HCEC 1CT (cell line): ENCODE measurements at regions not wholly inside any gene's neighbourhood (a gene's known extent, or its start where the extent isn't known, plus 50 kb on each side); places are given as distances from the start of the nearest gene placed in this dataset.
"Not testable (repeated sequence)": the region's sequence is repeated elsewhere in the genome, so short reads cannot be mapped to it uniquely, and the experiment has no call there.

Experiments
- DNase-seq: peaks from one replicate; pipeline ENCODE4 v3.0.0-alpha.2; 2017

DNA sequence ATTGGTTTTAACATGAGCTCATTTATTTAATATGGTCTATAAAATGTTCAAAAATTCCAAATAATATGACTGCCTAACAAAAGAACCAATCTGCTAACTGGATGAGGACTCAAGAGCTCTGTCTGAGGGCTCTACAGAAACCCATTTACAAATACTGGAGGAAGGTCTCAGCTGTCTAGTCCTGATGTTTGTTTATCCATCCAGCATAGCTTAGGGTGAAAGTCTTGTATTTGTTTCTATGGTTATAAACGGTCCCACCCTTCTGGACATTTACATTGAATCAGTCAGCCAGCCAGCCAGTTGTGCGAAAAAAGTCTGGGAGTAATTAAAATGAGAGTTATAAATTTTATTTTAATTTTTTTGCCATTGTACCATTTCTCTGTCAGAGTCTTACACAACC is 220.7 kb downstream of the BMP4 start:
- DNase-seq: no peak

DNA sequence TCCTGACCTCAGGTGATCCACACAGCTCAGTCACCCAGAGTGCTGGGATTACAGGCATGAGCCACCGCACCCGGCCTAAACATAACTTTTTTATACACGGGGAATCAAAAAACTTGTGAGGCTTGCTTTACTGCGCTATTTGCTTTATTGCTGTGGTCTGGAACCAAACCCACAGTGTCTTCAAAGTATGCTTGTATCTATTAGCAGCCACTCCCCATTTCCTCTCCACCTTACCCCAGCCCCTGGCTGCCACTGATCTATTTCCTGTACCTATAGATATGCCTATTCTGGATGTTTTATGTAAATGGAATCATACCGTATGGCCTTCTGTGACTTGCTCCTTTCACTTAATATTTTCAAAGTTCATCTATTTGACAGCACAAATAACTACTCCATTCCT is 233.4 kb downstream of the BMP4 start:
- no peak for DNase-seq

DNA sequence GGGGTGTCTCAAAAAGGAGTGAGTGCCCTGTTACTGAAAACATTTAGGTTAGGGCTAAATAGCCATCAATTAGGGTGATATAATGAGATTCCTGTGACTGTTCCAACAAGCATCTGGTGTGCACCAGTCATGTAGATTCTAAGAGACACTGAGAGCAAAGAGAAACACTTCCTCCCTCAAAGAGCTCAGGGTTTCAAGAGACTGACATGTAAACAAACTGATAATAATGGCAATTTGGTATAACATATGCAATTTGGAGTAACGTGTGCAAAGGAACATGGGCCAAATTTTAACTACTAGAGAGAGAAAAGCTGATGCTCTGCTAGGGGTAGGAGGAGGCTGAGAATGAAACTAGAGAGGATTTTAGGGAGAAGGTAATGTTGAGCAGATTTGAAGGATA is 237.1 kb downstream of the BMP4 start:
- no peak for DNase-seq

DNA sequence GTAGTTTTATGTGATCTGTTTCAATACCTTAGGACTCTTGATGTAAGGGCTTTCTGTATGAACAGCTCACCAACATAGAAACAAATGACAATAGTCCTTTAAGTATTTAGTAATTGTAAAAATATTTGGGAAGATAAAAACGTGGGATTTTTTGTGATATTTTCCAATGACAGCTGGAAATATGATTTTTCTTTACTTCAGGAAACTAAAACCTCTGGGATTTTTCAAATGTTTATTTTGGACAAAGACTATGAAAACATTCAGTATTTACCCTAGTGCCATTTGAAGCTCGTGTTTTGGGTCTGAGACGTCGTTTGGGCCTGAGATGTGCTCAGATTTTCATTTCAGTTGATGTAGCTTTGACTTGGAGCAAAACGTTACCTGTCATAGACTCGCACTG is 240.0 kb downstream of the BMP4 start:
- no peak for DNase-seq

DNA sequence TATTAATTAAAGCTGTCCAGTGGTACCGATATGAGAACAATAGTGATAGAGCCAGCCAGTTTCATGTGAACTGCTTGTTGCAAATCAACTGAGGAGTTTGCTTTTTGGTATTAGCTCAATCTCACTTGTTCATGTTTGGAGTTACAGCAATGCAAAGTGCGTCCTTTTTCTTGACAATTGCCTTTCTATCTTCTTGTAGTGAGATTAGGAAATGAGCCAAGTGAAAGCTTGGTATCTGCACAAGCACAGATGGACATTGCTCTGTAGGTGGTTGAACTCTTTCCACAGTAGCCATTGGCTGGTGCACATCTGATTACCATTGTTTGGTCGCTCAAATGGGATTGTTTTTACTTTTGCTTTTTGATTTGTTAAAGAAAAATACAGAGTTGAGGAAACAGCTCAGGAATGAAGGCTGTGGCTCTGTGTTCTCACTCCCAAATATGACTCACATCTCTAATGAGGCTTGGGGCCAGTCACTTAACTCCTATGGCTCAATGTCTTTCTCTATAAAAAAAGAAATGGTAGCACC is 241.4 kb downstream of the BMP4 start:
- peak; percentile 33 for DNase-seq

DNA sequence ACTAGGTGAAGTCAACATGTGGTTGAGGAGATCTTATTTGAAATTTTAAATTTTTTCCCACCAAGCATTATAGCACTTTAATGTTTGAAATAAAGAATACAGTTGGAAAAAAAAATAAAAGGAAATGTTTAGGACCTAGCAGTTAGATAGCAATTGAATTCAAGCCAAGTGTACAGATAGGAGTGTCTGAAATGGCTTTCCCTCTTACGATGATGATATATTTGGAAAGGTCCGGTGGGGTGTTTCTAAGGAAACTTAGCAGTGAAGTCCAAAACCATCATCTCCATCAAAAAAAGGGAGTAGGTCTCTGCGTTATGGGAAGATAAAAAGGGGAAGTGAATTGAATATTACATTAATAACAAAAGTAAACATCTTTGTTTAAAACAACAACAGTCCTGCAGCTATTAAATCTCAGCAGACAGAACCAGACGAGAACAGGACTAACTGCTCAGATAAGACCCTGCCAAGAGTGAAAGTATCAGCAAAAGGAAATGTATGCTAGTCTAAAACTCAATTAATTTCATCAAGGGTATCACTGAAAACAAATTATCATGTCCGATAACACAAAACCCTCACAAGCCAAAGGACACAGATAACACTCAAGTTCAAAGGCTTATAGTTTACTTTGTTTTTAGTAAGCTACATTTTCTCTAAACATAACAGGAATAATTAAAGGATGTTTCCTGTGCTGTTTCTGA is 242.0 kb downstream of the BMP4 start:
- no peak for DNase-seq

DNA sequence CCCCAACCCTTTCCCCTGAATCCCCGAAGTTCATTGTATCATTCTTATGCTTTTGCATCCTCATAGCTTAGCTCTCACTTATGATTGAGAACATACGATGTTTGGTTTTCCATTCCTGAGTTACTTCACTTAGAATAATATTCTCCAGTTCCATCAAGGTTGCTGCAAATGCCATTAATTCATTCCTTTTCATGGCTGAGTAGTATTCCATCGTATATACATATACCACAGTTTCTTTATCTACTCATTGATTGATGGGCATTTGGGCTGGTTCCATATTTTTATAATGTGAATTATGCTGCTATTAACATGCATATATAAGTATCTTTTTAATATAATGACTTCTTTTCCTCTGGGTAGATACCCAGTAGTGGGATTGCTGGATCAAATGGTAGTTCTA is 243.7 kb downstream of the BMP4 start:
- DNase-seq: not testable (repeated sequence)

DNA sequence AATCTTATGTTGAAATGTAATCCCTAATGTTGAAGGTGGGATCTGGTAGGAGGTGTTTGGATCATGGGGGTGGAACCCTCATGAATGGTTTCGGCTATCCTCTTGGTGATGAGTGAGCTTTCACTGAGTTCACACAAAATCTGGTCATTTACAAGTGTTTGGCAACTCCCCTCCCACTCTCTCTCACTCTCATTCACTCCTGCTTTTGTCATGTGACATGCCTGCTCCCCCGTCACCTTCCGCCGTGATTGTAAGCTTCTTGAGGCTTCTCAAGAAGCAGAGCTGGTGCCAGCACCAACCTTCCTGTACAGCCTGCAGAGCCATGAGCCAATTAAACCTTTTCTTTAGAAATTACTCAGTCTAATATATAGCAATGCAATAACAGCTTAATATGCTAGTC is 245.4 kb downstream of the BMP4 start:
- no peak for DNase-seq

DNA sequence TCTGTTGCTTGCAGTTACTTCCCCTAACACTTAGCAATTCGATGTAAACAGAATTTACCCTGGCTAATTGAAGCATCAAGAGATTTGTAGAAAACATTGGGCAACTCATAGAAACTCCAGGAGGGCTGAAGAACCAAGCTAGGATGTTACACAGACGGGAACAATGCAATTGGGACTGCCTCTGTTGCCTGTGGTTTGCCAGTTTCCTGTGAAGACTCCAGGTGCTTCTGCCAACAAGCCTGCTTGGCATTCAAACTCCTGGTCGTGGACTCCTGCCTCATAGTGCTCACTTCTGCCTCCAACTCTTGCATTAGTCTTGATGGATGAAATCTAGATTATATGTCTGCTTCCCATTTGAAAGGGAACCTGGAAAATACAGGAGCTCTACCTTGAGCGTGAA is 246.0 kb downstream of the BMP4 start:
- DNase-seq: no peak

DNA sequence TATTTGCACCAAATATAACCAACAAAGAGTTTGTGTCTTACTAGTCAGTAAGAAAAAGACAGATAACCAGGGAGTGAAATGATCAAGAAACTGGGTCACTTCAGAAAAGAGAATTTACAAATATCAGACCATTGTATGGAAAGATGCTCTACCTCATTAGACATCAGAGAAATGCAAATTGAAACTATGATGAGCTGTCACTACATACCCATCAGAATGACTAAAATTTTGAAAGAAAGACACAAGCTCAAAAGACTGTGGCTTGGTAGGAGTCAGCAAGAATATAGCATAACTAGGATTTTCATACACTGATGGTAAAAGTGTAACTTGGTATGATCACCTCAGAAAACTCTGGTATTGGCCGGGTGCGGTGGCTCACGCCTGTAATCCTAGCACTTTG is 247.2 kb downstream of the BMP4 start:
- DNase-seq: no peak

DNA sequence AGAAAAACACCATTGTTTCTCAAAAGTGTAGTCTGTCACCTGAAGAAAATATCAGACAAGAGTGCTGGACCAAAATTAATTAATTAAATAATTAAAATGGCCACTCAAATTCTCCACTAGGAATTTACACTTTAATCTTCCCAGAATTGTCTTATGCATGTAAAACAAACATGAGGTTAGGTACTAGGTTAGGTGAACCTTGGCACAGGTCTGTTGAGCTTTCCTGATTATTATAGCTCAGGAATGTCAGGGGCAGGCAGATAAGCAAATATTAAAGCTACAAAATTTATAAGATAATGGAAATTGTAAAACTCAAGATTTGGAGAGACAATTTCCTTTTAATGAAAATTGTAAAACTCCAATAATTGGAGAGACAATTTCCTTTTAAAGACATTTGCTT is 253.2 kb downstream of the BMP4 start:
- no peak for DNase-seq

DNA sequence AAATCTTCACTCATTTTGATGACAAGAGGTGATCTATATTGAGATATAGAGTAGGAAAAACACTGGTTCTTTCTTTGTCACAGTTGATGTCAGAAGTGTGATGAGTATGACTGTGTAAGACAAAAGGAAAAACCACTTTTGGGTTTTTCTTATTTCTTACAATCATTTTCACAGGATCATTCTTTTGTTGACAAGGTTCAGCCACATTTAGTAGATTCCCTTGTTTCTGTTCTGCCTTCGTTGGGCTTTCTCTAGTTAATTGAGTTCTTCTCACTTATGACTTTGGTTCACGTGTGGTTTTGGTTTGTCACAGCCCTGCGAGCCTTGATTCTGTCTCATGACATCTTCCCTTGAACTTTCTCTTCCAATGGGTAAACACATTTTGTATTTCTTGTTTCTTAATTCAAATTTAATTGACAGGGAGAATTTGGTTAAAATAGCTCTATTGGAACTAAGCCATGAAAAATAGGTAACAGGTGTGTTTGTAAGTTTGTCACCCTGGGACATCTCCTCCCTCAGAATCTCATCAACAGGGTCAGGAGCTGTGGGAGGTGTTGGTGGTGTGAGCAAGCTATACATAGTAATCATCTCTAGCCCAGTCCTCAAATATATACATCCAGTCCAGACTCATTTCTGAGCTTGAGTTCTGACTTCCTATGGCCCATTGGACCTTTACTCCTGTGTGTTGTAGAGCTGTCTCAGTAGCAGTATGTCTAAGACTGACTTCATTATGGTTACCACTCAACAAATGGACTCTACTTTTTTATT is 255.3 kb downstream of the BMP4 start:
- DNase-seq: no peak

DNA sequence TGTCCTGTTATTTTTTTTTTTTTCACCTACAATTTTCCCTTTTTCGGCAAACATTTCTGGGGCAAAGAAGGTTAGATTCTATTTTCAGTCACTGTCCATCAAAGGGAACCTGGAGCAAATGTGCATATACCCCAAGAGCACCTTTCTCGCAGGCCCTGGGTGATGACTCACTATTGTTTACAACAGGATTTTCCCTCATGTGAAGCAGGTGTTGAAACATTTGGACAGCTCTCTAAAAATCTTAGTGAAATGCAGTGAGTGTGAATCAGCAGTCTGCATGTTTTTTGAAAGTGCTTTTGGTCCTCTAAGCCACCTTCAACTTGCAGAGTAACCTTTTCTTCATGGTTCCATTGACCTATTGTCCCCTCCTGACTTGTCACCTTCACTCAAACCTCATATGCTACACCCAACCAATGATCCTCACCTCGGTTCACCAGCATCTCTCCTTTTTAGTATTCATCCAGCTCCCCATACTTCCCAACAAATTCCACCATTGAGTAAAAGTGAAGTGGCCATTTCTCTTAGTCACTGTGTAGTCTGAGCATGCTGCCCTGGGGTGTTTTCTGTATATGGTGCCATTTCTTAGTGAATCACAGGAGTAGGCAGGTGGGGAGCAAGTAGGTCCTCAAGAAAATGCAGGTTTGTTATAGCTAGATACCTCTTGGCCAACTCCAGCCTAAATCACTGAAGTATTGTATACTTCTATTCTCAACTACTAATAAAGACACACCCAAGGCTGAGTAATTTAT is 260.2 kb downstream of the BMP4 start:
- DNase-seq: no peak

DNA sequence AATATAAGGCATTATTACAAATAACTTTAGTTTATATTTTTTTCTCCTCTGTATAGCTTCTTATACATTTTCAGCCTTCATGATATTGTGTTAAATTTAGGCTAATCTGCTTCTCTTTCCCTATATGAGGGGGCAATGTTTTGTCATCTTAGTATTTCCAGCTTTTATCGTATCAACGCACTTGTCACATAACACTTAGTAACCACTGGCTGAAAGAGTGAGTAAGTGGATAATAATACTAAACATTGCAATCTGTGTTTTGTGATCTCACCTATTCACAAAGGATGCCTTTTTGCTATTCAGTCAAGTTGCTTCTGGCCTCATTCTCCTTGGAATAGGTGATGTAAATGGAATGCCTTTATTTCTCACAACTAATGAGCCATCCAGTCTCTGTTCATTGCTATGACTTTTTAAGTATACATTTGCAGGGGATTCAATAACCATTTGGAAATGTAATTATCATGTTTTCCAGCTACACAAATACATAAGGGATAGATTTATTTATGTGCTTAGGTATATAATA is 260.9 kb downstream of the BMP4 start:
- no peak for DNase-seq

DNA sequence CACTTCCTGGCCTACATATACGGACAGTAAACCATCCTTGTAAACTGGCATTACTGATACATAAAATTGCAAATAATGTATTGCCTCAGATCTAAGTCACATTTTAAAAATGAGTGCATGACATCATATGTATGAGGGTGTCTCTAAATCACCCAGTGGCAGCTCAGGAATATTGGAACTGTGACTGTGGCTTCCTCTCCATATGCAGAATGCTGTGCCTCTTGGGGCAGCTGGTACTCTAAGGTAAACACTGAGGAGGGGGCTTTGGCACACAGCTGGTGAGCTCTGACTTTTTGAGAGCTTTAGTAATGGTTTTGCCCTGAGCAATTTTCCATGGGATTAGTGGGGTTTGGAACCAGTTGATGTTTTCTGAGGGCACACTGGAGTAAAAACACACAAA is 263.7 kb downstream of the BMP4 start:
- no peak for DNase-seq

DNA sequence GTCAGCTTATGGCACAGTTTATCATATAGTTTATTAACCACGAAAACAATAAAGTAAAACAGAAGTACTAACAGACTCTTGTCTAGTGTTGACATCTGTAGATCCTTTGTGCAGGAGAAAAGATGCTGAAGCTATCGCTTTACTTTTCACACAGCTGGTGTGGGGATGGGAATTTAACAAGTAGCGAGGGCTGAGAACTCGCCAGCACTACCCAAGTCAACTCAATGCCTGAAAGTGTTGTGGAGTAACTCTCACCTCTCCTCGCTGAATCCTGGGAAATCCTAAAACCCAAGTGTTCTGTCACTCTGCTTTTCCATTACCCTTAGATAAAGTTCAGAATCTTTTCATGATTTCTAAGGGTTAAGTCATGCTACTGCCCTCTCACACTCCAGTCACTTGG is 264.2 kb downstream of the BMP4 start:
- no peak for DNase-seq

DNA sequence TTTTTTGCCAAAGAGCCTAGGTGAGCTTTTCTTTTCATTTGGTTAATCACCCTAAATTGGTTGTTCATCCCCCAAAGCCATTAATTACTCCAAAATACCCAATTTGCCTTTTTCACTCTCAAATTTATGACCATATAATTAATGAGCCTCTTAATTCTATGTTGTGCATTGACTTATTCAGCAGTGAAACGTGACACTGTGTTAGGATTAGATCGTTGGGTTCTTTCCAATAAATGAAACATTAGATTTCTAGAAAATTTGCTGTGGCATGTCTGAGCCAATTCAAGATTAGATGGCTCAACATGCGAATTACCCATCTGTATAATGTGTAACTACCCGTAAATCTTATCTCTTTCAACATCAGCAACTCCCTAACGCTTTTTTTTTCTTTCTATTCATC is 273.4 kb downstream of the BMP4 start:
- no peak for DNase-seq

DNA sequence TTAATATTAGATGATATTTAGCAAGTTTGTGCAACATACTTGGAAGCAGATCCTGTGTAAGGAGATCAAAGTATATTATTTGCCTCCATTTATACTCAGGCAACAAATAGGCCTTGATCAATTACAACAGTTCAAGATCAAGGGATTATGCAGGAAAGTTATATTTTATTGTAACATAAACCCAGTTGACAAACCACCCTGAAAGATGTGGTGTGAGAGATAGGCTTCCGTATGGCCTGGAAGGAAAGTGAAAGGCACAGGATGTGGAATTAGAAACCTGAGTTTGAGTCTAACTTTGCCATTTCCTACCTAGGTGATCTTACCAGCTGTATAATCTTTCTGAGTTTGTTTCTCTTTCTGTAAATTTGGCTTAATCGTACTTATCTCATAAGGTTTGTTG is 284.1 kb downstream of the BMP4 start:
- no peak for DNase-seq

DNA sequence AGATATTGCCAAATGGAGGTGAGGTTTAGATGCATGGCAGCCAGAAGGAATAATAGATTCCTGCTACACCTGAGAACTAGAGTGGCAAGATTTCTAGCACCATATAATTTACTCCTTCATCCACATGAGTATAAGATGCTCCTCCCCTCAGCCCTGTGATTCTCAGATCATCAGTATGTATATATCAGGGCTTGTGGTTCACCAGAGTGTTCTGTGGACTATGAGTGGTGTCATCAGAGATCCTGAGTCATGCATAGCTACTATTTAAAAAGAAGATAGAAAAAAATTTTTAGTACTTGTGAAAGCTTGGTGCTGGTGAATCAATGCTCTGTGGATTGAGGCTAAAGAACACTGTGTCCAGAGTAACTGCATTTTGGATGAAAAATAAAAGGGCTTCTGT is 285.9 kb downstream of the BMP4 start:
- peak; percentile 84 for DNase-seq

DNA sequence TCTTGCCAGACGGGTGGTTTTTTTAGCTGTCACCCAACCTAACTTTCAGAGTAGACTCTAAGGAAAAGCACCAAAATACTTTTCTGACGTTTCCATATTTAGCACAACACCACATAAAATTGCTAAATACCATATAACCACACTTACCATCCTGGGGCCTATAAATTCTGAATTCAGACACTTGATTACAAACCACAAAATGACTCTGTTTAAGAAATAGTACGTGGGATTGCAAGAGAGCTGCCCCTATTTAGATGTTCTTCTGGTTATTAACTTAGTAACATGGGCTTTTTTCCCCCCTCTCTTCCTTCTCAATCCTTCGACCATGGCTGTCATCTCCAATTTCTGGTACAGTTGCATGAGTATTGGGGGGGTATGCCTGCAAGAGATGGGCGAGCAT is 287.7 kb downstream of the BMP4 start:
- DNase-seq: no peak

DNA sequence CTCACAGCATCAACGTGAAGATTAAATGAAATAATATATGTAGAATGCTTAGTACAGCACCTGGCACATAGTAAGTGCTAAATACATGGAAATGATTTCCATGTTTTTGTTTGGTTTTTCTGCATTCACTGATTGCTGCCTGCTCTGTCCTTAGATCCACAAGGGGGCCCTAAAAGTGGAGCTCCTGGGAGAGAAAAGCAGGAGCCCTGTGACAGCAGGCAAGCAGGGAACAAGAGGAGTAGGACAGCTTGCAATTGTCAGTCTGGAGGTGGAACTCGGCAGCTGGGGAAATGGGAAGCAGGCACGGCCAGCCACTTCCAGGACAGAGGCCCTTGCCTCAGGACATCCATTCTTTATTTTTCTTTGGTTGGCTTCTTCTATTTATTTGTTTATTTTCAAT is 292.9 kb downstream of the BMP4 start:
- DNase-seq: peak; percentile 22

DNA sequence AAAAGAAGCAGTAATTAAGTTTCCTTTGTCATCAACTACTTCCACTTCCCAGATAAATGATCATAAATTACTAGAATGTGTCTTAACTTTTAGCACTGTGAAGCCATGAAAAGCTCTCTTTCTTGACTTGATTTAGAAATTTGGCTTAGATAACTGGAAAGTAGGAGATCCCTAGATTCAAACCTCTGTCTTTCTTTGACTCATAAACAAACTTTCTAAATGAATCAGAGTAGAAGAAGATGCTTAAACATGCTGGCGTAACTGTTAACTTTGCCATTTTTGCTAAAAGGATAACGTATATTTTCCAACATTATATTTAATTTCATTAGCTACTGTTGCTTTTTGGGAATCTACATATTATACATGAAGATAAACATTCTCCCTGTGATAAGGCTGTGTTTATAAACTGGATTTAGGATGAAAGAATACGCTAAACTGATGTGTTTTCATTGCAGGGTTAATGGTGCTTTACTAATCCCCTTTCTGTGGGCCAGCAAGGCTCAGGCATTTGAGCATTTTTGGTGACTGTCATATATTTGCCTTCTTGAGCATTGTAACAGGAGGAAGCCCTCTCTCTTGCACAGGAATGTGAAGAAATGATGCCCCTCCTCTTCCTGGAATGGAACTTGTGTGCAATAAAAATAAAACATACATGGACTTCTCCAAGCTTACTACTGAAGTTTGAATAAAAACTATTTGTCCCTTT is 301.4 kb downstream of the BMP4 start:
- DNase-seq: no peak

DNA sequence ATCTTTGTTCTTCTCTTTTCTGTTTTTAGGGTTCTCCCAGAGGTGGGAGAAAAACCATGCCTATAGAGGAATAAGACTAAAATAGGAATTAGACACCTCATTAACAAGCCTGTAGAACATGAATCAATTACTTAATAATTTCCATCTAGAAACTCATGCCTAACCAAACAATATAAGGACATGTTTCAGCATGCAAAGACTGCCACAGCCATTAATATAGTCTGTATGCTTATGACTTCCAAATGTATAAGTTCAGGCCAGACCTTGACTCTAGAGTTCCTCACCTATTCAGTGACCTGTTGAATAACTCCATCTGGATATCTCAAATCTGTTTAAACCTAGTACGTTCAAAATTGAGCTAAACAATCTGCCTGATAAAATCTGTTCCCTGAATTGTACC is 304.6 kb downstream of the BMP4 start:
- DNase-seq: no peak
